ENCODE measurements at regions not wholly inside any gene's neighbourhood (a gene's known extent, or its start where the extent isn't known, plus 50 kb on each side); places are given as distances from the start of the nearest gene placed in this dataset.

DNA sequence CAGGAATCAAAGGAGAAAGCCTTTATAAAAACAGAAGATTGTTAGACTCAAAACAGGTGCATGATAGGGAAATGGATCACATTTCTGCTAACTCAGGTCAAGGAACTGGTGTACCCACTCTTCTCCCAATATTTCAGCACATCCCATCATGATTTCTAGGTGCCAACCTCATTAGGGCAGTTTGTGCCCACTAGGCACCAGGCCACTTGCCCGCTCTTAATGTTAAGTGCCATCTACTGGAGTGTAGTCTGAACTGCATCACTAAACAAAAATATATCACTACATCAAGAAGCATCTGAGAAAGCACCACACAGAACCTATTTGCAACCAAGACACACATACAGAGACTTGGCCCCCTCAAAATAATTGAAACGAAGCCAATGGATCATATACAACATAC is 140.4 kb upstream of the GRID2 start:
- TF ChIP-seq, protein P1, sequence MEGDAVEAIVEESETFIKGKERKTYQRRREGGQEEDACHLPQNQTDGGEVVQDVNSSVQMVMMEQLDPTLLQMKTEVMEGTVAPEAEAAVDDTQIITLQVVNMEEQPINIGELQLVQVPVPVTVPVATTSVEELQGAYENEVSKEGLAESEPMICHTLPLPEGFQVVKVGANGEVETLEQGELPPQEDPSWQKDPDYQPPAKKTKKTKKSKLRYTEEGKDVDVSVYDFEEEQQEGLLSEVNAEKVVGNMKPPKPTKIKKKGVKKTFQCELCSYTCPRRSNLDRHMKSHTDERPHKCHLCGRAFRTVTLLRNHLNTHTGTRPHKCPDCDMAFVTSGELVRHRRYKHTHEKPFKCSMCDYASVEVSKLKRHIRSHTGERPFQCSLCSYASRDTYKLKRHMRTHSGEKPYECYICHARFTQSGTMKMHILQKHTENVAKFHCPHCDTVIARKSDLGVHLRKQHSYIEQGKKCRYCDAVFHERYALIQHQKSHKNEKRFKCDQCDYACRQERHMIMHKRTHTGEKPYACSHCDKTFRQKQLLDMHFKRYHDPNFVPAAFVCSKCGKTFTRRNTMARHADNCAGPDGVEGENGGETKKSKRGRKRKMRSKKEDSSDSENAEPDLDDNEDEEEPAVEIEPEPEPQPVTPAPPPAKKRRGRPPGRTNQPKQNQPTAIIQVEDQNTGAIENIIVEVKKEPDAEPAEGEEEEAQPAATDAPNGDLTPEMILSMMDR (conservative IDR thresholded peaks at IDR 0.05): peak; percentile 60
- no peak for TF ChIP-seq ZFX (IDR thresholded peaks at IDR 0.05)
